ENCODE measurements at regions not wholly inside any gene's neighbourhood (a gene's known extent, or its start where the extent isn't known, plus 50 kb on each side); places are given as distances from the start of the nearest gene placed in this dataset.

GRCh38 chr10:124165311-124165710 is 71.9 kb upstream of the CHST15 start:
- no peaks in the 10 kb centered on the region for H3K36me3 ChIP-seq
- no peak for TF ChIP-seq CTCF (IDR thresholded peaks at IDR 0.05)
- no peaks in the 10 kb centered on the region for H3K4me1 ChIP-seq
- intact Hi-C loops (cut with DNase I) = no loop called here
- no peak overlapping the region for H3K9ac ChIP-seq (ENCODE audit: low read depth in 2 of 2, low read length in 2 of 2)
- no peak overlapping the region for H3K4me3 ChIP-seq
- H3K9me3 ChIP-seq = no peaks in the 10 kb centered on the region
- no peak overlapping the region for H3K27ac ChIP-seq
- no peak for DNase-seq
- no peaks in the 10 kb centered on the region for H3K27me3 ChIP-seq

- Histone ChIP-seq H3K27me3 (no peaks in the 10 kb centered on the region), H3K36me3 (no peaks in the 10 kb centered on the region), H3K4me1 (no peaks in the 10 kb centered on the region), H3K4me3 (no peak overlapping the region), H3K9ac (ENCODE audit: low read depth in 2 of 2, low read length in 2 of 2) (no peak overlapping the region), H3K9me3 (no peaks in the 10 kb centered on the region), H3K27ac (no peak overlapping the region)
- intact Hi-C loops (cut with DNase I) = no loop called here
- no peak for DNase-seq
- TF ChIP-seq CTCF (IDR thresholded peaks at IDR 0.05) = no peak
Observed at GRCh38 chr10:124164264-124164663, 70.9 kb upstream of the CHST15 start.

- H3K27me3 ChIP-seq = no peaks in the 10 kb centered on the region
- DNase-seq = no peak
- intact Hi-C loops (cut with DNase I) = no loop called here
Observed at GRCh38 chr10:124162774-124163354, 69.5 kb upstream of the CHST15 start.

GRCh38 chr10:124162136-124162535 is 68.7 kb upstream of the CHST15 start:
- DNase-seq = no peak
- H3K4me1 ChIP-seq = no peaks in the 10 kb centered on the region
- no peaks in the 10 kb centered on the region for H3K27me3 ChIP-seq
- H3K9me3 ChIP-seq = no peaks in the 10 kb centered on the region
- intact Hi-C loops (cut with DNase I) = no loop called here
- no peak overlapping the region for H3K4me3 ChIP-seq
- H3K27ac ChIP-seq = no peak overlapping the region
- H3K9ac ChIP-seq (ENCODE audit: low read depth in 2 of 2, low read length in 2 of 2) = no peak overlapping the region
- H3K36me3 ChIP-seq = no peaks in the 10 kb centered on the region
- no peak for TF ChIP-seq CTCF (IDR thresholded peaks at IDR 0.05)

More at GRCh38 chr10:124162774-124163354, 69.5 kb upstream of the CHST15 start:
- Histone ChIP-seq H3K9me3 (no peaks in the 10 kb centered on the region), H3K27ac (no peak overlapping the region), H3K4me1 (no peaks in the 10 kb centered on the region), H3K36me3 (no peaks in the 10 kb centered on the region), H3K9ac (ENCODE audit: low read depth in 2 of 2, low read length in 2 of 2) (no peak overlapping the region), H3K4me3 (no peak overlapping the region)
- TF ChIP-seq CTCF (IDR thresholded peaks at IDR 0.05) = no peak

- H3K9ac ChIP-seq (ENCODE audit: low read depth in 2 of 2, low read length in 2 of 2) = no peak overlapping the region
- no peak for TF ChIP-seq CTCF (IDR thresholded peaks at IDR 0.05)
- no peak overlapping the region for H3K27ac ChIP-seq
- no peaks in the 10 kb centered on the region for H3K4me1 ChIP-seq
- no peaks in the 10 kb centered on the region for H3K36me3 ChIP-seq
- intact Hi-C loops (cut with DNase I) = no loop called here
- no peak overlapping the region for H3K4me3 ChIP-seq
- H3K27me3 ChIP-seq = no peaks in the 10 kb centered on the region
- H3K9me3 ChIP-seq = no peaks in the 10 kb centered on the region
- DNase-seq = no peak
Observed at GRCh38 chr10:124161601-124162000, 68.2 kb upstream of the CHST15 start.

Measured in colonic mucosa (tissue), 4 donors.